Esophagus muscularis mucosa (tissue), 4 donors: ENCODE measurements at regions not wholly inside any gene's neighbourhood (a gene's known extent, or its start where the extent isn't known, plus 50 kb on each side); places are given as distances from the start of the nearest gene placed in this dataset.

ENCODE experiments used
- DNase-seq: peaks from one replicate; pipeline ENCODE4 v3.0.0-alpha.2; 2017; ENCODE audit errors: extremely low spot score
- H3K27ac ChIP-seq, 4 donors: fragments of 200-600 bp; sonication (generic); replicated peaks in 1 of 4; 1 replicate in 3 of 4; 2 replicates in 1 of 4; pipeline ENCODE4 v1.5.1; 2016 to 2019; ENCODE audit warnings: mild to moderate bottlenecking in 1 of 4
- H3K27me3 ChIP-seq, 4 donors: fragments of 200-600 bp; sonication (generic); one replicate each; pipeline versions ENCODE4 v1.5.1 to v1.6.0; 2016 to 2019
- H3K36me3 ChIP-seq, 4 donors: fragments of 200-600 bp; sonication (generic); one replicate each; pipeline ENCODE4 v1.5.1; 2016 to 2019
- H3K4me1 ChIP-seq, 4 donors: fragments of 200-600 bp; sonication (generic); one replicate each; pipeline ENCODE4 v1.5.1; 2016 to 2019
- H3K4me3 ChIP-seq, 4 donors: fragments of 200-600 bp; sonication (generic); 1 replicate in 2 of 4; 2 replicates in 2 of 4; pipeline ENCODE4 v1.5.1; 2016 to 2019; ENCODE audit warnings: mild to moderate bottlenecking in 4 of 4, moderate library complexity in 1 of 4
- H3K9me3 ChIP-seq, 4 donors: fragments of 200-600 bp; sonication (generic); 1 replicate in 3 of 4; 2 replicates in 1 of 4; pipeline ENCODE4 v1.5.1; 2016 to 2019
- CTCF ChIP-seq, 3 experiments: fragments of 200-600 bp in 2 of 3; fragments of 450-650 bp in 1 of 3; sonication (generic) in 2 of 3; IDR thresholded peaks; one replicate each; pipeline ENCODE4 v1.5.1; 2017 to 2019; ENCODE audit warnings: antibody characterized with exemption in 3 of 3, mild to moderate bottlenecking in 2 of 3, moderate library complexity in 1 of 3
- EP300 ChIP-seq: sonication (generic); formaldehyde crosslinking; IDR thresholded peaks from one replicate; pipeline ENCODE4 v1.6.1; 2017; ENCODE audit warnings: antibody characterized with exemption
- POLR2A ChIP-seq: fragments of 450-650 bp; IDR thresholded peaks from one replicate; pipeline ENCODE4 v1.6.1; 2017; ENCODE audit warnings: antibody characterized with exemption, moderate library complexity, mild to moderate bottlenecking, low read depth
- POLR2AphosphoS5 ChIP-seq, 2 donors: sonication (generic); formaldehyde crosslinking; IDR thresholded peaks; one replicate each; pipeline ENCODE4 v1.6.1; 2017; ENCODE audit warnings: antibody characterized with exemption in 2 of 2
- WGBS: methylation state at CpG from one replicate; pipeline ENCODE4 v1.1.5; 2018; 5-methylcytosine and 5-hydroxymethylcytosine counted together
- intact Hi-C: fragments of 100-400 bp; cut with DNase I; formaldehyde crosslinking; loops from one replicate; pipeline ENCODE4 v1.15.1; 2023

- 76% methylated on average over 7 of the region's 7 CpGs for WGBS
- no peaks in the 10 kb centered on the region for H3K36me3 ChIP-seq
These were observed 159.4 kb downstream of the FAXC start for GRCh38 chr6:99189823-99190721.

GRCh38 chr6:99187429-99187828 is 162.0 kb downstream of the FAXC start:
- no peaks in the 10 kb centered on the region for H3K36me3 ChIP-seq
- no peaks in the 10 kb centered on the region for H3K9me3 ChIP-seq
- no peak for DNase-seq
- 70% methylated on average over 2 of the region's 2 CpGs for WGBS
- peaks cover 0 to 10% (median 4%) of the 10 kb centered on the region in 4 donors for H3K4me1 ChIP-seq
- no peak overlapping the region for H3K27ac ChIP-seq
- no peak overlapping the region for H3K4me3 ChIP-seq
- TF ChIP-seq CTCF (IDR thresholded peaks at IDR 0.05) (no peak), POLR2AphosphoS5 (IDR thresholded peaks at IDR 0.05) (no peak), EP300 (no peak), POLR2A (no peak)
- H3K27me3 ChIP-seq: no peaks in the 10 kb centered on the region
- intact Hi-C loops: no loop called here

More at GRCh38 chr6:99189823-99190721, 159.4 kb downstream of the FAXC start:
- Histone ChIP-seq H3K4me3 (no peak overlapping the region), H3K27ac (no peak overlapping the region), H3K4me1 (peaks cover 0 to 10% (median 4%) of the 10 kb centered on the region in 4 donors), H3K9me3 (no peaks in the 10 kb centered on the region), H3K27me3 (no peaks in the 10 kb centered on the region)
- TF ChIP-seq CTCF (IDR thresholded peaks at IDR 0.05): no peak
- no peak for TF ChIP-seq EP300
- TF ChIP-seq POLR2A: no peak
- no peak for TF ChIP-seq POLR2AphosphoS5 (IDR thresholded peaks at IDR 0.05)
- no peak for DNase-seq
- intact Hi-C loops: no loop called here

GRCh38 chr6:99186417-99186816 is 163.1 kb downstream of the FAXC start:
- no peak overlapping the region for H3K4me3 ChIP-seq
- intact Hi-C loops: no loop called here
- H3K27me3 ChIP-seq: no peaks in the 10 kb centered on the region
- no peak overlapping the region for H3K27ac ChIP-seq
- TF ChIP-seq EP300: no peak
- no peaks in the 10 kb centered on the region for H3K36me3 ChIP-seq
- WGBS: 76% methylated on average over 2 of the region's 2 CpGs
- H3K4me1 ChIP-seq: peaks cover 0 to 10% (median 4%) of the 10 kb centered on the region in 4 donors
- DNase-seq: no peak
- H3K9me3 ChIP-seq: no peaks in the 10 kb centered on the region

- Histone ChIP-seq H3K4me1 (peaks cover 0 to 10% (median 4%) of the 10 kb centered on the region in 4 donors), H3K9me3 (peaks cover 0 to 4% (median 0%) of the 10 kb centered on the region in 4 donors), H3K27ac (no peak overlapping the region), H3K27me3 (no peaks in the 10 kb centered on the region), H3K4me3 (no peak overlapping the region), H3K36me3 (no peaks in the 10 kb centered on the region)
- 75% methylated on average over 5 of the region's 5 CpGs for WGBS
- DNase-seq: no peak
- intact Hi-C loops: no loop called here
- no peak for TF ChIP-seq EP300
- TF ChIP-seq CTCF (IDR thresholded peaks at IDR 0.05): no peak
- no peak for TF ChIP-seq POLR2A
These were observed 163.9 kb downstream of the FAXC start for GRCh38 chr6:99185525-99185924.

- Histone ChIP-seq H3K36me3 (no peaks in the 10 kb centered on the region), H3K9me3 (peaks cover 0 to 11% (median 3%) of the 10 kb centered on the region in 4 donors), H3K27ac (no peak overlapping the region), H3K27me3 (no peaks in the 10 kb centered on the region), H3K4me3 (no peak overlapping the region), H3K4me1 (peaks cover 0 to 10% (median 4%) of the 10 kb centered on the region in 4 donors)
- intact Hi-C loops: no loop called here
- TF ChIP-seq POLR2A: no peak
- no peak for TF ChIP-seq CTCF (IDR thresholded peaks at IDR 0.05)
- TF ChIP-seq POLR2AphosphoS5 (IDR thresholded peaks at IDR 0.05): no peak
- TF ChIP-seq EP300: no peak
- 53% methylated on average over 2 of the region's 2 CpGs for WGBS
- no peak for DNase-seq
These were observed 164.8 kb downstream of the FAXC start for GRCh38 chr6:99184696-99185095.
